RCC 7860 (cell line): ENCODE measurements at regions not wholly inside any gene's neighbourhood (a gene's known extent, or its start where the extent isn't known, plus 50 kb on each side); places are given as distances from the start of the nearest gene placed in this dataset.
"Not testable (repeated sequence)": the region's sequence is repeated elsewhere in the genome, so short reads cannot be mapped to it uniquely, and the experiment has no call there.

Source experiments
- DNase-seq: peaks from one replicate; pipeline ENCODE4 v3.0.0-alpha.2; 2015; ENCODE audit warnings: low spot score
- FAIRE-seq: peaks from 2 replicates; lab custom pipeline; 2012; peaks lifted over from hg19 to GRCh38; lab: Jason Lieb, UNC

- DNase-seq (no peak), FAIRE-seq (no peak)
Observed at GRCh38 chr20:43837856-43838702, 76.6 kb upstream of the TOX2 start.

DNA sequence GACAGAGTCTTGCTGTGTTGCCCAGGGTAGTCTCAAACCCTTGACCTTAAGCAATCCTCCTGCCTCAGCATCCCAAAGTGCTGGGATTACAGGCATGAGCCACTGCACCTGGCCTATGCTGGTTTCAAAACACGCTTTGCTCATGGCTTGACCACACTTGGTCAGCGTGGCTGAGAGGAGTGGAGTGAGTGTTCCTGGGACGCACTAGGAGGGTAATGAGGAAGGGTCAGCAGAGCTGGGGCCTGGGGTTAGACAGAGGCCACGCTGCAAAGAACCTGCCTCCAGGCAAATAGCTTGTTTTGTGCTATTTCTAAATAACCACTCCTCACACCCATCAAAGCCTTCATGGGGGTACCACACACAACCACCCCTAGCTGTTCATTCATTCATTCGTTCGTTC lies 77.9 kb upstream of the TOX2 start:
- DNase-seq = no peak
- FAIRE-seq = no peak

DNA sequence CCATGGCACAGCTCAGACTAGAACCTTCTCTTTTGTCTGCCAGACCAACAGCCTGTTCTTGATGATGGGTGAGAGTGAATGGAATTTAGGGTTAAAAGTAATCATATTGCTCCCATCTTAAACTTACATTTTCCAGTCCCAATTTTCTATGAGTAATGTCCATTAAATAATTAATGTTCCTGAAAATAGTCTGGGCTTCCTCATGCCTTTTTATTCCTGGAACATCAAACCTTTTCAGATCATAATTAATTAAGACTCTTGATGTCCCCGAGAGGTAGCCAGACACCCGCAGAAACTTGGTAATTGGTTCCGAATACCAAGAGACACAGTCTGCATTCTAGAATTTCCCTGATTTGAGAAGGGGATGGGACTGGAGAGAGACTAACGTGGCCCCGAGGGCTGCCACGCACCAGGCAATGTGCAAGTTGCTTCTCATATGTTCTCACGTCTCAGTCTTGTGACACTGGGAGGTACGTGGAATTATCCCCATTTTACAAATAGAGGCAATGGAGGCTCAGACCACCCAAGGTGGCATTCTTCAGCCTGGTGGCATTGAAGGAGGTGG lies 78.6 kb upstream of the TOX2 start:
- DNase-seq (no peak), FAIRE-seq (no peak)

GRCh38 chr20:43833511-43834395 lies 80.9 kb upstream of the TOX2 start:
- FAIRE-seq = no peak
- no peak for DNase-seq

- DNase-seq = no peak
- no peak for FAIRE-seq
Observed at GRCh38 chr20:43832961-43833360, 81.7 kb upstream of the TOX2 start.

DNA sequence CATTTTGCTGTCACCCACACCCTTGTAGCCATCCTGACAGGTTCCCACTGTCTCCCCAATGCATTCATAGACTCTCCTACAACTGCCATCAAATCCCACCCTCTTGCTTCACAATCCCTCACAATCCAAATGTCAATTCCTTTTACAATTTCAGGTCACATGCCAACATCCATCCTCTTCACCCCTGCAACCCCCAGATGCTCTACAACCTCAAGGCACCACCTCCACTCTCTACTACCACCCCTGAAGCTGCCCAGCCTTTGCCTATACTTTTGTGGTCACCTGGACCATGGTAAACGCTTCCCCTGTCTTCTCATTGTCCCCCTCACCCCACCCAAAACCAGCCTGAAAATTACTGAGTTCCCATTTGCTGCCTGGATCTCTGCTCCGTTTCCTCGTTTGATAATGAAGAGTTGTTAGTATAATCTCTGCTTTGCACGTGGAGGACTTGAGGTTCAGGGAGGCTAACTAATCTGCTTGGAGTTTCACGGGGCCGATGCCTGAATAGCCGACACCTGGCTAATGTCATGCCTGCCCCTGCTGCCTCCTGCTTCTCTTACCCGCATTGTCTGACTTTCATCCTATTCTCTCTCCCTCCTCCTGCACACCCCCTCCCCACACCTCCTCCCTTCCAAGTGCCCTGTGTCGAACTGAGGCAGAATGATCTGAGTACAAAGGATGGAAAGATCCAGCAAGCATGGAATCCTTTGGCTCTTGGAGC lies 82.4 kb upstream of the TOX2 start:
- FAIRE-seq = no peak
- no peak for DNase-seq

GRCh38 chr20:43831481-43832065 lies 83.1 kb upstream of the TOX2 start:
- FAIRE-seq = no peak
- DNase-seq = no peak

DNA sequence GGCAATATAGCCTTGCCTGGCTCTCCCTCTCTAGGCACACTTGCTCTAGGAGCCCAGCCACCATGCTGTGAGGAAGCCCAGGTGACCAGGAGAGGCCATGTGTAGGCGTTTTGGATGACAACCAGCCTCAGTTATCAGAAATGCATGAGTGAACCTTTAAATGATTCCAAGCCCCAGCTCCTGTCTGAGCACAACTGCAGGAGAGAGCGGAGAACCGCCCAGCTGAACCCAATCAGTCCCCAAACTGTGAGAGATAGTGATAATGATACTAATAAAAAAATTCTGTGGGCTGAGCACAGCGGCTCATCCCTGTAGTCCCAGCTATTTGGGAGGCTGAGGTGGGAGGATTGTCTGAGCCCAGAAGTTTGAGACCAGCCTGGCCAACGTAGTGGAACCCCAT lies 83.8 kb upstream of the TOX2 start:
- FAIRE-seq (no peak), DNase-seq (no peak)

GRCh38 chr20:43829951-43830690 lies 84.5 kb upstream of the TOX2 start:
- no peak for DNase-seq
- FAIRE-seq = no peak

GRCh38 chr20:43827940-43828562 lies 86.6 kb upstream of the TOX2 start:
- no peak for DNase-seq
- FAIRE-seq = no peak

DNA sequence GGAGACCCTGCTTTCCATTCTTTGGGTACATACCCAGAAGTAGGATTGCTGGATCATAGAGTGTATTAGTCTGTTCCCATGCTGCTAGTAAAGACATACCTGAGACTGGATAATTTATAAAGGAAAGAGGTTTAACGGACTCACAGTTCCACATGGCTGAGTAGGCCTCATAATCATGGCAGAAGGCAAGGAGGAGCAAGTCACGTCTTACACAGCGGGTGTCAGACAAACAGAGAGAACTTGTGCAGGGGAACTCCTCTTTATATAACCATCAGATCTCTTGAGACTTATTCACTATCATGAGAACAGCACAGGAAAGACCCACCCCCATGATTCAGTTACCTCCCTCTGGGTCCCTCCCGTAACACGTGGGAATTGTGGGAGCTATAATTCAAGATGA lies 87.7 kb upstream of the TOX2 start:
- FAIRE-seq, DNase-seq: not testable (repeated sequence)

GRCh38 chr20:43825581-43825980 lies 89.1 kb upstream of the TOX2 start:
- no peak for FAIRE-seq
- DNase-seq = no peak

- no peak for DNase-seq
- no peak for FAIRE-seq
Observed at GRCh38 chr20:43825051-43825402, 89.6 kb upstream of the TOX2 start.

- no peak for DNase-seq
- no peak for FAIRE-seq
Observed at GRCh38 chr20:43824309-43825050, 90.2 kb upstream of the TOX2 start.

DNA sequence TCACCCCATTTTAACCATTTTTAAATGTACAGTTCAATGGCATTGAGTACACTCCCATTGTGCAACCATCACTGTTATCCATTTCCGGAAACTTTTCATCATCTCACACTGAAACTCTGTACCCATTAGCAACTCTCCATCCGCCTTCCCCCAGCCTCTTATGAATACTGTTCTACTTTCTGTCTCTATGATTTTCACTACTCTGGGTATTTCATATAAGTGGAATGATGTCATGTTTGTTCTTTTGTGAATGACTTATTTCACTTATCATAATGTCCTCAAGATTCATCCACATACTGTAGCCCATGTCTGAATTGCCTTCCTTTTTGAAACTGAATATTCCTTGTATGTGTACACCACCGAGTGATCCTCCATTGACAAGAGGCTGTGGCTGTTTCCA lies 92.9 kb upstream of the TOX2 start:
- FAIRE-seq = no peak
- no peak for DNase-seq

- DNase-seq (no peak), FAIRE-seq (no peak)
Observed at GRCh38 chr20:43820731-43821330, 93.8 kb upstream of the TOX2 start.

DNA sequence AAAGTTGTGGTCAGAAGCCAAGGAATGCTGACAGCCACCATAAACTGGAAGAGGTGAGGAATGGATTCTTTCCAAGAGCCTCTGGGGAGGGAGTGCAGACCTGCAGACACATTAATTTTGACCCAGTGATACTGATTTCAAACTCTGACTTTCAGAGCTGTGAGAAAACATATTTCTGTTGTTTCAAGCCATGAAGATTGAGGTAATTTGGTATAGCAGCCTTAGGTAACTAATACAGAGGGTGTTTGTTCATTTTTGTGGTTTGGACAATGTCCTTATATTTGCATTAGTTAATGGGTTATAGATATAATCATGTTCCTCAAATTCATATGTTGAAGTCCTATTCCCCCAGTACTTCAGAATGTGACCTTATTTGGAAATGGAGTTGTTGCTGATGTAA lies 85.4 kb upstream of the GTSF1L start:
- FAIRE-seq = no peak
- DNase-seq = no peak

DNA sequence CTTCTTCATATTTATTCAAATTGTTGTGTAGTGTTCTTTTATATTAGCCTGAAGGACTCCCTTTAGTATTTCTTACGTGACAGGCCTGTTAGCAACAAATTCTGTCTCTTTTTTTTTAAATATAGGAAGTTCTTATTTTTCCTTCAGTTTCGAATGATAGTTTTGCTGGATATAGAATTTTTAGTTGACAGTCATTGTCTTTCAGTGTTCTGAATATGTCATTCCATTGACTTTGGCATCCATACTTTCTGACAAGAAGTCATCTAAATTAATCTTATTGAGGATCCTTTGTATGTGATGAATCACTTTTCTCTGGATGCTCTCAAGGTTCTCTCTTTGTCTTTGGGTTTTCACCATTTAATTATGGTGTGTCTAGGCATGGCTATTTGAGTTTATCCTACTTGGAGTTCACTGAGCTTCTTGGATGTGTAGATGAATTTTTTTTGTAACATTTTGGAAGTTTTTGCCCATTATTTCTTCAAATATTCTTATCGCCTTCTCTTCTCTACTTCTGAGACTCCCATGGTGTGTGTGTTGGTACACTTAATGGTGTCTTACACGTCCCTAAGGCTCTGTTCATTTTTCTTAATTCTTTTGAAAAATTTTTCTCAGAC lies 82.5 kb upstream of the GTSF1L start:
- DNase-seq (no peak), FAIRE-seq (no peak)
